Transverse colon (tissue), 4 donors: ENCODE measurements at regions not wholly inside any gene's neighbourhood (a gene's known extent, or its start where the extent isn't known, plus 50 kb on each side); places are given as distances from the start of the nearest gene placed in this dataset.

Experiments used
- CTCF ChIP-seq, 5 experiments: fragments of 200-600 bp in 3 of 5; fragments of 450-650 bp in 2 of 5; sonication (generic) in 3 of 5; IDR thresholded peaks; 1 replicate in 2 of 5; 2 replicates in 3 of 5; pipeline ENCODE4 v1.5.1; 2016 to 2017; ENCODE audit warnings: antibody characterized with exemption in 5 of 5, inconsistent platforms in 3 of 5, mild to moderate bottlenecking in 2 of 5, moderate library complexity in 1 of 5
- EP300 ChIP-seq: sonication (generic); formaldehyde crosslinking; IDR thresholded peaks from one replicate; pipeline ENCODE4 v1.6.1; 2017; ENCODE audit warnings: antibody characterized with exemption, low read depth
- POLR2A ChIP-seq: fragments of 450-650 bp; IDR thresholded peaks from one replicate; pipeline ENCODE4 v1.6.1; 2016; ENCODE audit warnings: antibody characterized with exemption, mild to moderate bottlenecking, moderate library complexity
- POLR2AphosphoS5 ChIP-seq, 3 donors: sonication (generic); formaldehyde crosslinking; IDR thresholded peaks; one replicate each; pipeline ENCODE4 v1.6.1; 2016; ENCODE audit warnings: antibody characterized with exemption in 3 of 3

- no peak for TF ChIP-seq CTCF (IDR thresholded peaks at IDR 0.05)
- TF ChIP-seq EP300, result no peak
- TF ChIP-seq POLR2A, result no peak
- TF ChIP-seq POLR2AphosphoS5 (IDR thresholded peaks at IDR 0.05), result no peak
These were observed 128.3 kb downstream of the CRLF3 start for GRCh38 chr17:30696234-30696633.
